GM12878 (cell line): ENCODE measurements at regions not wholly inside any gene's neighbourhood (a gene's known extent, or its start where the extent isn't known, plus 50 kb on each side); places are given as distances from the start of the nearest gene placed in this dataset.

Experiments used
- ATAC-seq: fragments of 200-7000 bp; cut with Tn5 transposase; 3 replicates; pipeline ENCODE4 v1.9.1; 2020; ENCODE audit warnings: mild to moderate bottlenecking, moderate library complexity
- BruUV-seq: library from RNA; stranded (reverse); fragments of 400-500 nt; replicated peaks from 2 replicates; lab custom pipeline; 2021; lab: Mats Ljungman, UMichigan
- CTCF ChIA-PET: fragments of 300-600 bp; sonication (Branson Sonifier 250); formaldehyde crosslinking; extraction: SDS; loops from one replicate; lab custom pipeline; 2021; ENCODE audit warnings: inconsistent platforms; lab: Yijun Ruan, JAX
- POLR2A ChIA-PET: fragments of 350-600 bp; formaldehyde crosslinking; extraction: SDS; loops from one replicate; lab custom pipeline; 2021; ENCODE audit warnings: inconsistent platforms; lab: Charles Lee
- RAD21 ChIA-PET: fragments of 300-600 bp; sonication (Branson Sonifier 250); formaldehyde crosslinking; loops from one replicate; lab custom pipeline; 2023; ENCODE audit warnings: antibody characterized with exemption; ENCODE audit not compliant: unreplicated experiment; lab: Charles Lee
- SMC1A ChIA-PET: fragments of 300-600 bp; sonication (Branson Sonifier 250); formaldehyde crosslinking; loops from one replicate; lab custom pipeline; 2023; ENCODE audit not compliant: unreplicated experiment, uncharacterized antibody; lab: Charles Lee
- DNase-seq: peaks from one replicate; pipeline ENCODE4 v3.0.0-alpha.2; 2011; ENCODE audit warnings: low read depth, low spot score
- FAIRE-seq: peaks from 3 replicates; lab custom pipeline; 2011; peaks lifted over from hg19 to GRCh38; lab: Jason Lieb, UNC
- H2AFZ ChIP-seq: 2 replicates; pipeline ENCODE4 v1.6.0; 2011; ENCODE audit warnings: low read depth, low read length, control low read depth; ENCODE audit not compliant: control insufficient read depth
- H3K27ac ChIP-seq: 2 replicates; pipeline ENCODE4 v1.5.1; 2011; ENCODE audit warnings: control low read depth; ENCODE audit not compliant: control insufficient read depth, insufficient read depth
- H3K27me3 ChIP-seq, 2 experiments: replicated peaks in 1 of 2; 2 replicates each; pipeline versions ENCODE4 v1.6.0 to v1.6.1; 2011; ENCODE audit warnings: low read length in 1 of 2; ENCODE audit not compliant: control insufficient read depth in 2 of 2, insufficient read depth in 2 of 2
- H3K36me3 ChIP-seq, 2 experiments: 2 replicates each; pipeline ENCODE4 v1.5.1; 2011; ENCODE audit warnings: low read length in 1 of 2; ENCODE audit not compliant: control insufficient read depth in 2 of 2, insufficient read depth in 2 of 2
- H3K4me1 ChIP-seq: 2 replicates; pipeline ENCODE4 v1.6.1; 2011; ENCODE audit warnings: mild to moderate bottlenecking, low read length, moderate library complexity, mixed read lengths; ENCODE audit not compliant: control insufficient read depth, insufficient read depth
- H3K4me2 ChIP-seq: 2 replicates; pipeline ENCODE4 v1.6.0; 2011; ENCODE audit warnings: control low read depth; ENCODE audit not compliant: control insufficient read depth, insufficient read depth
- H3K4me3 ChIP-seq: fragments of 200-600 bp; sonication (generic); 2 replicates; pipeline ENCODE4 v1.5.1; 2016
- H3K79me2 ChIP-seq: 2 replicates; pipeline ENCODE4 v1.6.0; 2011; ENCODE audit warnings: low read length; ENCODE audit not compliant: control insufficient read depth, insufficient read depth
- H3K9ac ChIP-seq: 2 replicates; pipeline ENCODE4 v1.8.0; 2011; ENCODE audit warnings: low read length, control low read depth, mixed read lengths; ENCODE audit not compliant: control insufficient read depth, insufficient read depth
- H3K9me3 ChIP-seq: replicated peaks from 3 replicates; pipeline ENCODE4 v1.5.1; 2011; ENCODE audit warnings: mild to moderate bottlenecking, low read length; ENCODE audit not compliant: control insufficient read depth, insufficient read depth
- H4K20me1 ChIP-seq: 2 replicates; pipeline ENCODE4 v1.6.0; 2011; ENCODE audit not compliant: control insufficient read depth, insufficient read depth
- ATF7 ChIP-seq: fragments of 450-650 bp; IDR thresholded peaks from 2 replicates; pipeline ENCODE4 v1.6.1; 2016; ENCODE audit warnings: low read depth, mild to moderate bottlenecking
- CEBPB ChIP-seq, 2 experiments: fragments of 150-350 bp in 1 of 2; IDR thresholded peaks; 2 replicates each; pipeline ENCODE4 v1.6.1; 2012 to 2014; ENCODE audit warnings: low read depth in 2 of 2, low read length in 2 of 2, borderline replicate concordance in 1 of 2, inconsistent platforms in 1 of 2
- CHD1 ChIP-seq: IDR thresholded peaks from 2 replicates; pipeline ENCODE4 v1.6.1; 2012; ENCODE audit warnings: low read depth, low read length, improper control_type of control experiment
- CHD2 ChIP-seq: IDR thresholded peaks from 2 replicates; pipeline ENCODE4 v1.6.1; 2011; ENCODE audit warnings: low read depth, low read length, improper control_type of control experiment, borderline replicate concordance
- CREB1 ChIP-seq: IDR thresholded peaks from 2 replicates; pipeline ENCODE4 v1.6.1; 2012; ENCODE audit warnings: low read depth, mild to moderate bottlenecking, inconsistent platforms
- IKZF1 ChIP-seq: fragments of 450-650 bp; conservative IDR thresholded peaks from 2 replicates; pipeline ENCODE4 v1.6.1; 2017; ENCODE audit warnings: antibody characterized with exemption, mild to moderate bottlenecking
- IRF4 ChIP-seq: IDR thresholded peaks from 2 replicates; pipeline ENCODE4 v1.6.1; 2011; ENCODE audit warnings: low read depth, low read length
- PAX8 ChIP-seq: fragments of 450-650 bp; IDR thresholded peaks from 2 replicates; pipeline ENCODE4 v1.6.1; 2017; ENCODE audit warnings: mild to moderate bottlenecking, moderate library complexity
- RBBP5 ChIP-seq: fragments of 200-600 bp; sonication (generic); conservative IDR thresholded peaks from 2 replicates; pipeline ENCODE4 v1.6.1; 2016
- SMC3 ChIP-seq: IDR thresholded peaks from 2 replicates; pipeline ENCODE4 v1.6.1; 2011; ENCODE audit warnings: low read length, improper control_type of control experiment, borderline replicate concordance
- SUPT20H ChIP-seq: IDR thresholded peaks from 2 replicates; pipeline ENCODE4 v1.6.1; 2011; ENCODE audit warnings: low read depth, mild to moderate bottlenecking, low read length, moderate library complexity, borderline replicate concordance; ENCODE audit not compliant: control insufficient read depth
- TARDBP ChIP-seq: IDR thresholded peaks from 2 replicates; pipeline ENCODE4 v1.6.1; 2016; ENCODE audit warnings: borderline replicate concordance
- TCF7 ChIP-seq: IDR thresholded peaks from 2 replicates; pipeline ENCODE4 v1.6.1; 2014; ENCODE audit warnings: antibody characterized with exemption, borderline replicate concordance
- WGBS: methylation state at CpG from one replicate; pipeline ENCODE4 v1.1.6; 2016; ENCODE audit warnings: low lambda C conversion rate; ENCODE audit not compliant: insufficient replicate concordance, insufficient coverage; ENCODE audit errors: missing lambda C conversion rate; 5-methylcytosine and 5-hydroxymethylcytosine counted together
- in situ Hi-C: fragments of 300-500 bp; cut with MboI; formaldehyde crosslinking; loops from 9 replicates; pipeline ENCODE4 v1.14.3; 2018; ENCODE audit warnings: mixed read lengths
- intact Hi-C: fragments of 100-400 bp; cut with micrococcal nuclease; formaldehyde crosslinking; loops from one replicate; pipeline ENCODE4 v1.14.2; 2022; ENCODE audit not compliant: unreplicated experiment
- TF ChIP-seq, protein P1 (sequence below): IDR thresholded peaks from 2 replicates; pipeline ENCODE4 v1.6.1; 2012; ENCODE audit warnings: low read length, inconsistent platforms
- TF ChIP-seq, protein P2 (sequence below): fragments of 450-650 bp; IDR thresholded peaks from 2 replicates; pipeline ENCODE4 v1.6.1; 2017; ENCODE audit warnings: mild to moderate bottlenecking, moderate library complexity
- TF ChIP-seq, protein P3 (sequence below): IDR thresholded peaks from 2 replicates; pipeline ENCODE4 v1.6.1; 2012; ENCODE audit warnings: mild to moderate bottlenecking, low read depth, low read length

DNA sequence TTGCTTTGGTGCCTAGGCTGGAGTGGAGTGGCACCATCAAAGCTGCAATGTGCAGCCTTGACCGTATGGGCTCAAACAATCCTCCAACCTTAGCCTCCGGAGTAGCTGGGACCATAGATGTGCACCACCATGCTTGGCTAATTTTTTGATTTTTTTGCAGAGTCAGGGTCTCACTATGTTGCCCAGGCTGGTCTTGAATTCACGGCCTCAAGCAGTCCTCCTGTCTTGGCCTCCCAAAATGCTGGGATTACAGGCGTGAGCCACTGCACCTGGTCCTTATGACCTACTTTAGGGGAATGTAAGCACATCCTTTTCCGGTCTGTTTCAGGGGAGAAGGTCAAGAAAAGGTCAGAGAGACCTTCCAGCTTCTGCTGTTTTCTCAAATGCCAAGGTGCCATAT lies 53.4 kb upstream of the SPRED2 start:
- WGBS: 44% methylated on average over 5 of the region's 5 CpGs
- in situ Hi-C loops: no loop called here
- RAD21 ChIA-PET: no interaction called here
- TF ChIP-seq, protein P1, sequence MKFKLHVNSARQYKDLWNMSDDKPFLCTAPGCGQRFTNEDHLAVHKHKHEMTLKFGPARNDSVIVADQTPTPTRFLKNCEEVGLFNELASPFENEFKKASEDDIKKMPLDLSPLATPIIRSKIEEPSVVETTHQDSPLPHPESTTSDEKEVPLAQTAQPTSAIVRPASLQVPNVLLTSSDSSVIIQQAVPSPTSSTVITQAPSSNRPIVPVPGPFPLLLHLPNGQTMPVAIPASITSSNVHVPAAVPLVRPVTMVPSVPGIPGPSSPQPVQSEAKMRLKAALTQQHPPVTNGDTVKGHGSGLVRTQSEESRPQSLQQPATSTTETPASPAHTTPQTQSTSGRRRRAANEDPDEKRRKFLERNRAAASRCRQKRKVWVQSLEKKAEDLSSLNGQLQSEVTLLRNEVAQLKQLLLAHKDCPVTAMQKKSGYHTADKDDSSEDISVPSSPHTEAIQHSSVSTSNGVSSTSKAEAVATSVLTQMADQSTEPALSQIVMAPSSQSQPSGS: no peak
- TF ChIP-seq, protein P2, sequence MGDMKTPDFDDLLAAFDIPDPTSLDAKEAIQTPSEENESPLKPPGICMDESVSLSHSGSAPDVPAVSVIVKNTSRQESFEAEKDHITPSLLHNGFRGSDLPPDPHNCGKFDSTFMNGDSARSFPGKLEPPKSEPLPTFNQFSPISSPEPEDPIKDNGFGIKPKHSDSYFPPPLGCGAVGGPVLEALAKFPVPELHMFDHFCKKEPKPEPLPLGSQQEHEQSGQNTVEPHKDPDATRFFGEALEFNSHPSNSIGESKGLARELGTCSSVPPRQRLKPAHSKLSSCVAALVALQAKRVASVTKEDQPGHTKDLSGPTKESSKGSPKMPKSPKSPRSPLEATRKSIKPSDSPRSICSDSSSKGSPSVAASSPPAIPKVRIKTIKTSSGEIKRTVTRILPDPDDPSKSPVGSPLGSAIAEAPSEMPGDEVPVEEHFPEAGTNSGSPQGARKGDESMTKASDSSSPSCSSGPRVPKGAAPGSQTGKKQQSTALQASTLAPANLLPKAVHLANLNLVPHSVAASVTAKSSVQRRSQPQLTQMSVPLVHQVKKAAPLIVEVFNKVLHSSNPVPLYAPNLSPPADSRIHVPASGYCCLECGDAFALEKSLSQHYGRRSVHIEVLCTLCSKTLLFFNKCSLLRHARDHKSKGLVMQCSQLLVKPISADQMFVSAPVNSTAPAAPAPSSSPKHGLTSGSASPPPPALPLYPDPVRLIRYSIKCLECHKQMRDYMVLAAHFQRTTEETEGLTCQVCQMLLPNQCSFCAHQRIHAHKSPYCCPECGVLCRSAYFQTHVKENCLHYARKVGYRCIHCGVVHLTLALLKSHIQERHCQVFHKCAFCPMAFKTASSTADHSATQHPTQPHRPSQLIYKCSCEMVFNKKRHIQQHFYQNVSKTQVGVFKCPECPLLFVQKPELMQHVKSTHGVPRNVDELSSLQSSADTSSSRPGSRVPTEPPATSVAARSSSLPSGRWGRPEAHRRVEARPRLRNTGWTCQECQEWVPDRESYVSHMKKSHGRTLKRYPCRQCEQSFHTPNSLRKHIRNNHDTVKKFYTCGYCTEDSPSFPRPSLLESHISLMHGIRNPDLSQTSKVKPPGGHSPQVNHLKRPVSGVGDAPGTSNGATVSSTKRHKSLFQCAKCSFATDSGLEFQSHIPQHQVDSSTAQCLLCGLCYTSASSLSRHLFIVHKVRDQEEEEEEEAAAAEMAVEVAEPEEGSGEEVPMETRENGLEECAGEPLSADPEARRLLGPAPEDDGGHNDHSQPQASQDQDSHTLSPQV: no peak
- TF ChIP-seq SMC3: no peak
- no peak for TF ChIP-seq CHD2
- TF ChIP-seq SUPT20H: no peak
- TF ChIP-seq ATF7: no peak
- TF ChIP-seq CHD1: no peak
- no peak for TF ChIP-seq TARDBP
- TF ChIP-seq RBBP5: no peak
- TF ChIP-seq, protein P3, sequence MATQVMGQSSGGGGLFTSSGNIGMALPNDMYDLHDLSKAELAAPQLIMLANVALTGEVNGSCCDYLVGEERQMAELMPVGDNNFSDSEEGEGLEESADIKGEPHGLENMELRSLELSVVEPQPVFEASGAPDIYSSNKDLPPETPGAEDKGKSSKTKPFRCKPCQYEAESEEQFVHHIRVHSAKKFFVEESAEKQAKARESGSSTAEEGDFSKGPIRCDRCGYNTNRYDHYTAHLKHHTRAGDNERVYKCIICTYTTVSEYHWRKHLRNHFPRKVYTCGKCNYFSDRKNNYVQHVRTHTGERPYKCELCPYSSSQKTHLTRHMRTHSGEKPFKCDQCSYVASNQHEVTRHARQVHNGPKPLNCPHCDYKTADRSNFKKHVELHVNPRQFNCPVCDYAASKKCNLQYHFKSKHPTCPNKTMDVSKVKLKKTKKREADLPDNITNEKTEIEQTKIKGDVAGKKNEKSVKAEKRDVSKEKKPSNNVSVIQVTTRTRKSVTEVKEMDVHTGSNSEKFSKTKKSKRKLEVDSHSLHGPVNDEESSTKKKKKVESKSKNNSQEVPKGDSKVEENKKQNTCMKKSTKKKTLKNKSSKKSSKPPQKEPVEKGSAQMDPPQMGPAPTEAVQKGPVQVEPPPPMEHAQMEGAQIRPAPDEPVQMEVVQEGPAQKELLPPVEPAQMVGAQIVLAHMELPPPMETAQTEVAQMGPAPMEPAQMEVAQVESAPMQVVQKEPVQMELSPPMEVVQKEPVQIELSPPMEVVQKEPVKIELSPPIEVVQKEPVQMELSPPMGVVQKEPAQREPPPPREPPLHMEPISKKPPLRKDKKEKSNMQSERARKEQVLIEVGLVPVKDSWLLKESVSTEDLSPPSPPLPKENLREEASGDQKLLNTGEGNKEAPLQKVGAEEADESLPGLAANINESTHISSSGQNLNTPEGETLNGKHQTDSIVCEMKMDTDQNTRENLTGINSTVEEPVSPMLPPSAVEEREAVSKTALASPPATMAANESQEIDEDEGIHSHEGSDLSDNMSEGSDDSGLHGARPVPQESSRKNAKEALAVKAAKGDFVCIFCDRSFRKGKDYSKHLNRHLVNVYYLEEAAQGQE: no peak
- no peak for TF ChIP-seq IRF4
- no peak for TF ChIP-seq IKZF1
- no peak for TF ChIP-seq PAX8
- TF ChIP-seq TCF7: no peak
- TF ChIP-seq CREB1: no peak
- no peak for TF ChIP-seq CEBPB (IDR thresholded peaks at IDR 0.05; ENCODE audit: borderline replicate concordance in 1 of 2, low read depth in 2 of 2, low read length in 2 of 2)

More for the DNA sequence above, 53.4 kb upstream of the SPRED2 start:
- FAIRE-seq (no peak), ATAC-seq (no peak), DNase-seq (no peak)
- POLR2A ChIA-PET: interaction anchor here (0.7 kb wide), 1 partner anchor 73 kb away, joined by 3 read pairs; no protein-coding TSS in a partner anchor
- CTCF ChIA-PET: no interaction called here
- Histone ChIP-seq H3K9me3 (peaks cover 2% of the 10 kb centered on the region; the same call in 1 of the 3 replicates), H4K20me1 (no peaks in the 10 kb centered on the region), H3K27ac (no peak overlapping the region), H3K27me3 (no peaks in the 10 kb centered on the region), H3K36me3 (no peaks in the 10 kb centered on the region), H3K9ac (no peak overlapping the region), H3K4me3 (no peak overlapping the region), H3K79me2 (no peaks in the 10 kb centered on the region), H3K4me1 (no peaks in the 10 kb centered on the region), H2AFZ (no peak overlapping the region), H3K4me2 (no peak overlapping the region)
- BruUV-seq: no TSS peak
- SMC1A ChIA-PET: no interaction called here
- intact Hi-C loops: no loop called here
